ENCODE measurements at regions not wholly inside any gene's neighbourhood (a gene's known extent, or its start where the extent isn't known, plus 50 kb on each side); places are given as distances from the start of the nearest gene placed in this dataset.

DNA sequence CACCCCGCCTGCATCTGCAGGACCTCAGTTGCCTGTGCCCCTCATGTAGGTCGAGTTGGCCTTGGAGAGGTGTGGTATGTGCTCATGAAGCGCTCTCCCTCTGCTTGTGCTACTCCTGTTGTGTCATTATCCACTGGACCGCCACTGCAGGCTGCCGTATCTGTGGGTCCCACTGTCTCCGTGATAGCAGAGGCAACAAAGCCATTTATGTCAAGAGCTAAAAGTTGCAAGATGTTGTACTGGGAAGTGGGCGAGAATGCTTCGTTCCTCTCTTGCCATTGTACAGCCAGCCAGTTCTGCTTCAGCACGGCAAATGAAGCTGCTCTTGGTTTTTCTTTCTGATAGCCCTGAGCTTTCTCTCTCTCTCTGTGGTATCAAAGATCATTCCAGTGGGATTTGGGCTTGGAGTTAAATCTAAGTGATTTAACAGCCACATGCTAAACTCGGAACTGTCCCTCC lies 89.0 kb downstream of the TMEM212 start:
- ATAC-seq (ENCODE audit: insufficient read depth, low FRiP score), result no peak
- Histone ChIP-seq H3K27ac (ENCODE audit: low read depth in 1 of 2, low read length in 1 of 2) (no peak overlapping the region), H3K27me3 (ENCODE audit: control insufficient read depth in 3 of 3, insufficient read depth in 3 of 3, low read length in 2 of 3) (no peaks in the 10 kb centered on the region), H3K36me3 (ENCODE audit: control insufficient read depth in 4 of 4, insufficient read depth in 4 of 4, low read length in 4 of 4) (no peaks in the 10 kb centered on the region), H3K9me3 (ENCODE audit: control insufficient read depth in 4 of 4, insufficient read depth in 3 of 4, low read length in 3 of 4) (no peaks in the 10 kb centered on the region), H3K4me3 (no peak overlapping the region), H3K9ac (ENCODE audit: insufficient read depth in 1 of 2, low read length in 2 of 2) (no peak overlapping the region), H3K4me1 (ENCODE audit: control insufficient read depth in 5 of 5, insufficient read depth in 5 of 5, low read length in 5 of 5) (peaks cover 0 to 3% (median 0%) of the 10 kb centered on the region in 5 donors)
- 72 to 83% methylated on average over 10 of the region's 10 CpGs for WGBS, 2 donors
- no peak for TF ChIP-seq CTCF (IDR thresholded peaks at IDR 0.05; ENCODE audit: control extremely low read depth, extremely low read depth)
- DNase-seq, result no peak

DNA sequence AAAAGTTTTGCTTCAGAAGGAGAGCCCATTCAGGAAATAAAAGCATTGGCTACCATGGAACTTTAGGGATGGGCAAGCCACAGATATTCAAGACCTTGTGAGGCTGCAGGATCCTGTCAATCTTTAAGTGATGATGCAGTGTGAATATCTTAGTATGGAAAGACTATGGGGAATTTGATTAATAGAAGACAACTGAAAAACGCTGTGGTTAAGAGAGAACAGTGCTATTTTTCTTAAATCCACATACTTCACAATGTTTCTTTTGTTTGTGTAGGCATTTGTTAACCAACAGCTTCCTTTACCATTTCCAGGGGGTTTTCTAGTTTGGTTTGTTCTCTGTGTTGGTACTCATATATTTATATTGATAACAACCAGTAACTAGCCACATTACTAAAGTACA lies 90.3 kb downstream of the TMEM212 start:
- H3K36me3 ChIP-seq (ENCODE audit: control insufficient read depth in 4 of 4, insufficient read depth in 4 of 4, low read length in 4 of 4), result no peaks in the 10 kb centered on the region
- 80 to 88% methylated on average over 1 of the region's 1 CpG for WGBS, 2 donors
- DNase-seq (no peak), ATAC-seq (ENCODE audit: insufficient read depth, low FRiP score) (no peak)
- H3K4me1 ChIP-seq (ENCODE audit: control insufficient read depth in 5 of 5, insufficient read depth in 5 of 5, low read length in 5 of 5), result peaks cover 0 to 3% (median 0%) of the 10 kb centered on the region in 5 donors
- H3K27ac ChIP-seq (ENCODE audit: low read depth in 1 of 2, low read length in 1 of 2), result no peak overlapping the region
- H3K9ac ChIP-seq (ENCODE audit: insufficient read depth in 1 of 2, low read length in 2 of 2), result no peak overlapping the region
- no peaks in the 10 kb centered on the region for H3K27me3 ChIP-seq (ENCODE audit: control insufficient read depth in 3 of 3, insufficient read depth in 3 of 3, low read length in 2 of 3)
- no peak for TF ChIP-seq CTCF (IDR thresholded peaks at IDR 0.05; ENCODE audit: control extremely low read depth, extremely low read depth)
- no peaks in the 10 kb centered on the region for H3K9me3 ChIP-seq (ENCODE audit: control insufficient read depth in 4 of 4, insufficient read depth in 3 of 4, low read length in 3 of 4)
- H3K4me3 ChIP-seq, result no peak overlapping the region

- TF ChIP-seq CTCF (IDR thresholded peaks at IDR 0.05; ENCODE audit: control extremely low read depth, extremely low read depth), result no peak
- 67% methylated on average over 7 of the region's 7 CpGs for WGBS, 2 donors
- H3K4me3 ChIP-seq, result no peak overlapping the region
Measured at GRCh38 chr3:171935261-171936123, 92.3 kb downstream of the TMEM212 start.

More at GRCh38 chr3:171935261-171936123, 92.3 kb downstream of the TMEM212 start:
- peaks cover 0 to 2% (median 0%) of the 10 kb centered on the region in 3 donors for H3K27me3 ChIP-seq (ENCODE audit: control insufficient read depth in 3 of 3, insufficient read depth in 3 of 3, low read length in 2 of 3)
- H3K9me3 ChIP-seq (ENCODE audit: control insufficient read depth in 4 of 4, insufficient read depth in 3 of 4, low read length in 3 of 4), result no peaks in the 10 kb centered on the region
- DNase-seq (no peak), ATAC-seq (ENCODE audit: insufficient read depth, low FRiP score) (no peak)
- H3K4me1 ChIP-seq (ENCODE audit: control insufficient read depth in 5 of 5, insufficient read depth in 5 of 5, low read length in 5 of 5), result peaks cover 0 to 3% (median 0%) of the 10 kb centered on the region in 5 donors
- H3K9ac ChIP-seq (ENCODE audit: insufficient read depth in 1 of 2, low read length in 2 of 2), result no peak overlapping the region
- no peaks in the 10 kb centered on the region for H3K36me3 ChIP-seq (ENCODE audit: control insufficient read depth in 4 of 4, insufficient read depth in 4 of 4, low read length in 4 of 4)
- H3K27ac ChIP-seq (ENCODE audit: low read depth in 1 of 2, low read length in 1 of 2), result peak overlapping the region in 1 of 2 donors; percentile 52
